HG03460 (cell line): ENCODE measurements at regions not wholly inside any gene's neighbourhood (a gene's known extent, or its start where the extent isn't known, plus 50 kb on each side); places are given as distances from the start of the nearest gene placed in this dataset.

Source experiments
- ATAC-seq: cut with Tn5 transposase; IDR thresholded peaks from one replicate; pipeline ENCODE4 v1.9.1; 2021; ENCODE audit not compliant: unreplicated experiment

DNA sequence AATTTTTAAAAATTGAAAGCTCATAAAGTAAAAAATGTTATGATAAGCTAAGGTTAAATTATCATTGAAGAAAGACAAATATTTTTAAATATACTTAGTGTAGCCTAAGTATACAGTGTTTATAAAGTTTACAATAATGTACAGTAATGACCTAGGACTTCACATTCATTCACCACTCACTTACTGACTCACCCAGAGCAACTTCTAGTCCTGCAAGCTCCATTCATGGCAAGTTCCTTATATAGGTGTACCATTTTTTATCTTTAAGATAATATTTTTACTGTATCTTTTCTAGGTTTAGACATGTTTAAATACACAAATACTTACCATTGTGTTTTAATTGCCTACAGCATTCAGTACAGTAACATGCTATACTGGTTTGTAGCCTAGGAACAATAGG lies 112.3 kb upstream of the RADX start:
- no peak for ATAC-seq

DNA sequence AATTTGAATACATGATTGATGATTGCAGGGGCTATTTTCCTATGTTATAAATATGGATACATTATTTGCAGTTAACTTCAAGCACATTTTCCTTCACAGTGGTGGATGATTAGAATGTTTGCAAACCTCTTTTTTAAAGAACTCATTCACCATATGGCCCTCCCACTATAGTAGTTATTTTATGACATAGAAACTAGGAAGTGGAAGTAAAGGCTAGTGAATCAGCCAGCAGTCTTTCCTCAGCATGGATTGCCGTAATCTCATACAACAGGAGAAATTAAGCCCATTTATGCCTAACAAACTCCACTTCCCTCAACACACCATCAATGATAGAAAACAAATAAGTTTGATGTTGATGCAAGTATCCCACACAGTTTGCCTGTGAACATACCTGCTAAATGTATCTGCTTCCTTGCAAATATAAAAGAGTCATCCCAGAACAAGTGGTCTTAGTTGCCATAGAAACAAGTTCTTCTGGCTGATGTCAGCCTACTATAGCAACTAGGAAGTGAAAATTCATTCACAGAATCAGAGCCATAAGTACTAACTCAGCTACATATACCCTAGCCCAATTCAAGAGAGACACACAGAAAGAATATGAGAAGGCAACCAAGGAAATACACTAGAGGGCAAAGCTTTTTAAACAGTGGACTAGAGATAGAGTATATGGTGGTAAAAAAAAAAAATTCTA lies 100.9 kb upstream of the RADX start:
- no peak for ATAC-seq
